Keratinocyte (primary cell): ENCODE measurements at regions not wholly inside any gene's neighbourhood (a gene's known extent, or its start where the extent isn't known, plus 50 kb on each side); places are given as distances from the start of the nearest gene placed in this dataset.

ENCODE experiments used
- CTCF ChIP-seq, 3 experiments: IDR thresholded peaks in 1 of 3; conservative IDR thresholded peaks in 1 of 3; optimal IDR thresholded peaks in 1 of 3; 2 replicates in 2 of 3; 3 replicates in 1 of 3; pipeline versions ENCODE3 to v1.5.1; 2011; ENCODE audit warnings: low read length in 3 of 3, mild to moderate bottlenecking in 3 of 3, moderate library complexity in 2 of 3, control low read depth in 1 of 3, inconsistent platforms in 1 of 3; ENCODE audit not compliant: insufficient read depth in 2 of 3; ENCODE audit errors: extremely low read depth in 1 of 3
- EZH2 ChIP-seq: IDR thresholded peaks from one replicate; pipeline ENCODE4 v1.6.1; 2012; ENCODE audit warnings: inconsistent platforms, mild to moderate bottlenecking, low read length, moderate library complexity

- no peak for TF ChIP-seq CTCF (optimal IDR thresholded peaks at IDR 0.05 in 1 of 3, IDR thresholded peaks at IDR 0.05 in 1 of 3, conservative IDR thresholded peaks at IDR 0.05 in 1 of 3; ENCODE audit: extremely low read depth in 1 of 3, insufficient read depth in 2 of 3, low read length in 3 of 3)
- no peak for TF ChIP-seq EZH2
These were observed 283.0 kb upstream of the PLSCR5 start for GRCh38 chr3:146888176-146888575.
